Sigmoid colon (tissue), 4 donors: ENCODE measurements at regions not wholly inside any gene's neighbourhood (a gene's known extent, or its start where the extent isn't known, plus 50 kb on each side); places are given as distances from the start of the nearest gene placed in this dataset.

Experiments used
- POLR2AphosphoS5 ChIP-seq, 4 donors: sonication (generic); formaldehyde crosslinking; IDR thresholded peaks; one replicate each; pipeline ENCODE4 v1.6.1; 2017; ENCODE audit warnings: antibody characterized with exemption in 4 of 4
- TF ChIP-seq, protein P1 (sequence below), 4 experiments: fragments of 450-650 bp in 3 of 4; fragments of 200-600 bp in 1 of 4; IDR thresholded peaks; one replicate each; pipeline ENCODE4 v1.5.1; 2016 to 2019; ENCODE audit warnings: antibody characterized with exemption in 4 of 4, mild to moderate bottlenecking in 3 of 4, moderate library complexity in 2 of 4

DNA sequence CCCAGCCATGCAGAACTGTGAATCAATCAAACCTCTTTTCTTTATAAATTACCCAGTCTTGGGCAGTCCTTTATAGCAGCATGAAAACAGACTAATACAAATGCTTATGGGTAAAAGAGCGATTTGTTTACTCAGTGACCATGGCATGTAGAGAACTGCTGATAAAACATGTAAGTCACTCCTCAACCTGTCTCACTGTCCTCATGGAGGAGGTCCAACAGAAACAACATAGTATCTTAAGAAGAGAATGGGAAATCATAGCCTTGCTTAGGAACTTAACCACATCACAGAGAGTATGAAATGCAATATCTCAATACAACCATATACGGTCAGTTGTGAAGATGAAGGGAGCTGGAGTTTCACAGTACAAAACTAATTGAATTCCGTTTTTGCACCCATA is 1734.0 kb upstream of the RAG2 start:
- TF ChIP-seq POLR2AphosphoS5 (IDR thresholded peaks at IDR 0.05) = no peak
- TF ChIP-seq, protein P1, sequence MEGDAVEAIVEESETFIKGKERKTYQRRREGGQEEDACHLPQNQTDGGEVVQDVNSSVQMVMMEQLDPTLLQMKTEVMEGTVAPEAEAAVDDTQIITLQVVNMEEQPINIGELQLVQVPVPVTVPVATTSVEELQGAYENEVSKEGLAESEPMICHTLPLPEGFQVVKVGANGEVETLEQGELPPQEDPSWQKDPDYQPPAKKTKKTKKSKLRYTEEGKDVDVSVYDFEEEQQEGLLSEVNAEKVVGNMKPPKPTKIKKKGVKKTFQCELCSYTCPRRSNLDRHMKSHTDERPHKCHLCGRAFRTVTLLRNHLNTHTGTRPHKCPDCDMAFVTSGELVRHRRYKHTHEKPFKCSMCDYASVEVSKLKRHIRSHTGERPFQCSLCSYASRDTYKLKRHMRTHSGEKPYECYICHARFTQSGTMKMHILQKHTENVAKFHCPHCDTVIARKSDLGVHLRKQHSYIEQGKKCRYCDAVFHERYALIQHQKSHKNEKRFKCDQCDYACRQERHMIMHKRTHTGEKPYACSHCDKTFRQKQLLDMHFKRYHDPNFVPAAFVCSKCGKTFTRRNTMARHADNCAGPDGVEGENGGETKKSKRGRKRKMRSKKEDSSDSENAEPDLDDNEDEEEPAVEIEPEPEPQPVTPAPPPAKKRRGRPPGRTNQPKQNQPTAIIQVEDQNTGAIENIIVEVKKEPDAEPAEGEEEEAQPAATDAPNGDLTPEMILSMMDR (IDR thresholded peaks at IDR 0.05) = no peak
